Ishikawa (cell line): ENCODE measurements at regions not wholly inside any gene's neighbourhood (a gene's known extent, or its start where the extent isn't known, plus 50 kb on each side); places are given as distances from the start of the nearest gene placed in this dataset.

Experiments used
- CEBPB ChIP-seq: IDR thresholded peaks from 2 replicates; pipeline ENCODE4 v1.6.1; 2012
- CREB1 ChIP-seq: IDR thresholded peaks from 2 replicates; pipeline ENCODE4 v1.6.1; 2012; ENCODE audit warnings: low read depth
- EGR1 ChIP-seq: IDR thresholded peaks from 2 replicates; pipeline ENCODE4 v1.6.1; 2012
- EP300 ChIP-seq: IDR thresholded peaks from 2 replicates; pipeline ENCODE4 v1.6.1; 2012; ENCODE audit warnings: borderline replicate concordance
- TAF1 ChIP-seq: IDR thresholded peaks from 2 replicates; pipeline ENCODE4 v1.6.1; 2012; ENCODE audit warnings: low read depth, mild to moderate bottlenecking
- TF ChIP-seq, protein P1 (sequence below): IDR thresholded peaks from 2 replicates; pipeline ENCODE4 v1.6.1; 2012

- TF ChIP-seq EP300 (no peak), CREB1 (no peak), EGR1 (no peak), TAF1 (no peak), CEBPB (no peak)
- TF ChIP-seq, protein P1, sequence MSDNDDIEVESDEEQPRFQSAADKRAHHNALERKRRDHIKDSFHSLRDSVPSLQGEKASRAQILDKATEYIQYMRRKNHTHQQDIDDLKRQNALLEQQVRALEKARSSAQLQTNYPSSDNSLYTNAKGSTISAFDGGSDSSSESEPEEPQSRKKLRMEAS = no peak
Observed at GRCh38 chr19:30638889-30639288, 266.7 kb downstream of the ZNF536 start.
